ENCODE measurements at regions not wholly inside any gene's neighbourhood (a gene's known extent, or its start where the extent isn't known, plus 50 kb on each side); places are given as distances from the start of the nearest gene placed in this dataset.

DNA sequence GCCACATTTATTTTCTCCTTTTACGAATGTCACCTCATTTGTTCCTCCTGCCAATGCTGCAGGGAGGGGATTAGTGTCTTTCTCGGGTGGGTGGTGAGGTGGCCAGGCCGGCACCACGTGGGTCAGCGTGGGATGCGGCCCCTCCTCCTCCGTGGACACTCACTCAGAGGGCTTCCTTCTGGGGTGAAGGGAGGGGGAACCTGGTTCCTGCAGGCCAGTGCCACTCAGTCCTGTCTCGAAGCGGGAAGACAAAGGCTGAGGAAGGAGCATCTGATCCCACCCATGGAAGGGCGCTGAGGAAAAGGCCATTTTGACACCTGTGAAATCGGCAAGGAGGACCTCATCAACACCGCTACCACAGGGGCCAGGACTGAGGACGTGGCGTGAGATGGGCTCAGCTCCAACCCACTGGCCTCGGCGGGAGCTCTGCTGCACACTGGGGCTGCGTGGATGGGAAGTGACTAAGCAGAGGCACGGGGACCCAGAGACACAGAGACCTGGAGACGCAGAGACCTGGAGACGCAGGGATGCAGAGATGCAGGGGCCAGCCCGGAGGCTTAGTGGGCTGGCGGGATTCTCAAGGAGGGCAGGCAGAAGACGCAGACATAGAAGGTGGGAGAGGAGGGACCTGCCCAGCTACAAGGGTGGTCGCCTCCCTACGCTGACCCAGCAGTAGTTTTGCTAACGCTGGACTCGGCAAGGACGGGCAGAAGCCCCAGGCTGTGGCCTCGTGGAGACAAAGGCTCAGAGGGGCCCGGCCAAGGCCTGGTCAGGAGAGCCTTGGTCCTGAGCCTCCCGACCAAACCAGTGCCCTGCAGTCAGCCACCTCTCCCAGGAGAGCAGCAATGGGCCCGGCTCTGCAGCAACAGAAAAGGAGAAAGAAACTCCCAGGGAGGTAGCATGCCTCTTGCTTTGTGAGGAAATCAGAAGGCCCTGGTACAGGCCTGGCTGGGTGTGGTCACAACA lies 1071.2 kb downstream of the BRD1 start:
- POLR2A ChIA-PET = no interaction called here
- Histone ChIP-seq H3K9ac (ENCODE audit: low read length) (no peak overlapping the region), H3K36me3 (replicated peaks in 1 of 2; ENCODE audit: control extremely low read depth in 1 of 2, control insufficient read depth in 1 of 2, extremely low read depth in 1 of 2, insufficient read depth in 2 of 2, low read length in 1 of 2) (no peaks in the 10 kb centered on the region), H3K4me3 (ENCODE audit: control extremely low read depth in 1 of 5, extremely low read depth in 1 of 5, insufficient read depth in 1 of 5, low read depth in 2 of 5, low read length in 4 of 5) (no peak overlapping the region), H3K4me2 (replicated peaks; ENCODE audit: low read depth, low read length, poor library complexity, severe bottlenecking) (no peak overlapping the region), H2AFZ (ENCODE audit: insufficient read depth, low read depth, low read length, poor library complexity, severe bottlenecking) (no peak overlapping the region), H4K20me1 (ENCODE audit: control insufficient read depth, insufficient read depth, low read length, poor library complexity, severe bottlenecking) (no peaks in the 10 kb centered on the region), H3K79me2 (ENCODE audit: control insufficient read depth, insufficient read depth, low read length) (no peaks in the 10 kb centered on the region), H3K4me1 (ENCODE audit: control insufficient read depth in 2 of 2, insufficient read depth in 2 of 2, low read length in 2 of 2) (no peaks in the 10 kb centered on the region), H3K9me3 (ENCODE audit: control extremely low read depth in 1 of 3, control insufficient read depth in 2 of 3, insufficient read depth in 1 of 3, low read length in 2 of 3) (peaks cover 0 to 40% (median 0%) of the 10 kb centered on the region in 3 donors), H3K27me3 (replicated peaks in 1 of 4; ENCODE audit: control extremely low read depth in 1 of 4, control insufficient read depth in 3 of 4, insufficient read depth in 4 of 4, low read length in 3 of 4) (no peaks in the 10 kb centered on the region), H3K27ac (ENCODE audit: low read length in 2 of 2) (no peak overlapping the region)
- intact Hi-C loops (cut with micrococcal nuclease) = no loop called here
- WGBS (ENCODE audit: insufficient coverage) = 83% methylated on average over 28 of the region's 32 CpGs
- H3K4me3 Mint-ChIP-seq = no peak overlapping the region
- TF ChIP-seq, protein P1, sequence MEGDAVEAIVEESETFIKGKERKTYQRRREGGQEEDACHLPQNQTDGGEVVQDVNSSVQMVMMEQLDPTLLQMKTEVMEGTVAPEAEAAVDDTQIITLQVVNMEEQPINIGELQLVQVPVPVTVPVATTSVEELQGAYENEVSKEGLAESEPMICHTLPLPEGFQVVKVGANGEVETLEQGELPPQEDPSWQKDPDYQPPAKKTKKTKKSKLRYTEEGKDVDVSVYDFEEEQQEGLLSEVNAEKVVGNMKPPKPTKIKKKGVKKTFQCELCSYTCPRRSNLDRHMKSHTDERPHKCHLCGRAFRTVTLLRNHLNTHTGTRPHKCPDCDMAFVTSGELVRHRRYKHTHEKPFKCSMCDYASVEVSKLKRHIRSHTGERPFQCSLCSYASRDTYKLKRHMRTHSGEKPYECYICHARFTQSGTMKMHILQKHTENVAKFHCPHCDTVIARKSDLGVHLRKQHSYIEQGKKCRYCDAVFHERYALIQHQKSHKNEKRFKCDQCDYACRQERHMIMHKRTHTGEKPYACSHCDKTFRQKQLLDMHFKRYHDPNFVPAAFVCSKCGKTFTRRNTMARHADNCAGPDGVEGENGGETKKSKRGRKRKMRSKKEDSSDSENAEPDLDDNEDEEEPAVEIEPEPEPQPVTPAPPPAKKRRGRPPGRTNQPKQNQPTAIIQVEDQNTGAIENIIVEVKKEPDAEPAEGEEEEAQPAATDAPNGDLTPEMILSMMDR (IDR thresholded peaks at IDR 0.05) = no peak
- no peak for TF ChIP-seq EZH2 (IDR thresholded peaks at IDR 0.05; ENCODE audit: borderline replicate concordance, insufficient read depth, low read depth, low read length, poor library complexity, severe bottlenecking)
- peaks cover 4% of the 10 kb centered on the region for H3K27me3 Mint-ChIP-seq
- CTCF ChIA-PET = no interaction called here
- H3K4me1 Mint-ChIP-seq = no peaks in the 10 kb centered on the region
- DNase-seq = no peak
- ATAC-seq (ENCODE audit: low read depth) = no peak
- H3K9me3 Mint-ChIP-seq (ENCODE audit: insufficient read depth) = no peaks in the 10 kb centered on the region
- H3K27ac Mint-ChIP-seq = no peak overlapping the region
